ENCODE measurements at regions not wholly inside any gene's neighbourhood (a gene's known extent, or its start where the extent isn't known, plus 50 kb on each side); places are given as distances from the start of the nearest gene placed in this dataset.

DNA sequence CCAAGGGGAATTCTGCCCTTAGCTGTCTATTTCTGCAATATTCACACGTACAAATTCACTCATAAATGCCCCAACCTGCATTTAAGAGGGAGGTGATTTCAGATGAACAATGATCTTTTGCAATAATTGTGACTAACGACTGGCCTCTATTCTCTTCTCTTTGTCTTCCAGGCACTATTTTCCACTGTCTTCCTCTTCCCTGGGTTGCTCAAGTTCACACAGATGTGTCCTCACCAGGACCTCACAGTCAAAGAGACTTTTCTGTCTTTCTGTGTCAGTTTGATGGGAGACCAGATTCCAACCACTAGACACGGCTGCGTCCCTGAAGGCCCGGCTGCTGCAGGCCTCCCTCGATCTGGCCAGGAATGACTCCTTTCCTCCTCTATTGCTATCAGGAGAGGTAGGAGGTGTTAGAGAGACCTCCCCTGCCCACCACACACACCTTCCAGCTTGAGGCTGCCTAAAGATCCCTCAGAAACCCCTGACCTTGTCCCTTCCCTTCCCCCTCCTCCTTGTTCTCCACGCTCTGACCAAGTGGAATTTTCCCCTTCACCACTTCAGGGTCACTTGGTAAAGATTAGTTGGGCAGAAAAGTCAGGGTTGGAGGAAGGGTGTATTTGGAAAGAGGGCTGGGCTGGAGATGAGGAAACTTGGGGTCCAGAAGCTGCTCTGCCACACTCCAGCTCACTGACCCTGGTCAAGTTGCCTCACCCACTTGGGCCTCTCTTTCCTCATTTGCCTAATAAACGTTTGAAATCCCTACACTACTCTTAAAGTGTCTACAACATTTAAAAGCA is 109.2 kb upstream of the COPS8 start (continued):
- TF ChIP-seq AHDC1 (CRISPR knock-in tag; IDR thresholded peaks at IDR 0.05; ENCODE audit: borderline replicate concordance): 0 out of 2 replicates have a peak, but pooled peaks have one; percentile 23
- 0 out of 2 replicates have a peak, but pooled peaks have one; percentile 10 for TF ChIP-seq ZMYM4 (CRISPR knock-in tag; IDR thresholded peaks at IDR 0.05)
- no peak for TF ChIP-seq SATB2 (CRISPR knock-in tag; IDR thresholded peaks at IDR 0.05)
- no peak for TF ChIP-seq ZNF350 (CRISPR knock-in tag; IDR thresholded peaks at IDR 0.05; ENCODE audit: borderline replicate concordance, low read depth)
- TF ChIP-seq ATAD3A (CRISPR knock-in tag; IDR thresholded peaks at IDR 0.05): no peak
- TF ChIP-seq ZMAT3 (CRISPR knock-in tag; conservative IDR thresholded peaks at IDR 0.05): peak; percentile 58; the same call in 1 of the 2 replicates
- peak; percentile 51; the same call in 1 of the 2 replicates for TF ChIP-seq SETDB1 (CRISPR knock-in tag; IDR thresholded peaks at IDR 0.05; ENCODE audit: borderline replicate concordance)
- TF ChIP-seq, protein P1, sequence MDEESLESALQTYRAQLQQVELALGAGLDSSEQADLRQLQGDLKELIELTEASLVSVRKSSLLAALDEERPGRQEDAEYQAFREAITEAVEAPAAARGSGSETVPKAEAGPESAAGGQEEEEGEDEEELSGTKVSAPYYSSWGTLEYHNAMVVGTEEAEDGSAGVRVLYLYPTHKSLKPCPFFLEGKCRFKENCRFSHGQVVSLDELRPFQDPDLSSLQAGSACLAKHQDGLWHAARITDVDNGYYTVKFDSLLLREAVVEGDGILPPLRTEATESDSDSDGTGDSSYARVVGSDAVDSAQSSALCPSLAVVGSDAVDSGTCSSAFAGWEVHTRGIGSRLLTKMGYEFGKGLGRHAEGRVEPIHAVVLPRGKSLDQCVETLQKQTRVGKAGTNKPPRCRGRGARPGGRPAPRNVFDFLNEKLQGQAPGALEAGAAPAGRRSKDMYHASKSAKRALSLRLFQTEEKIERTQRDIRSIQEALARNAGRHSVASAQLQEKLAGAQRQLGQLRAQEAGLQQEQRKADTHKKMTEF (CRISPR knock-in tag; IDR thresholded peaks at IDR 0.05): no peak
- TF ChIP-seq ZNF572 (CRISPR knock-in tag; IDR thresholded peaks at IDR 0.05): peak; percentile 24; the same call in 1 of the 2 replicates
- no peak for TF ChIP-seq ZSCAN21 (CRISPR knock-in tag; IDR thresholded peaks at IDR 0.05; ENCODE audit: borderline replicate concordance)
- no peak for TF ChIP-seq MLLT10 (CRISPR knock-in tag; IDR thresholded peaks at IDR 0.05)
- TF ChIP-seq NONO (IDR thresholded peaks at IDR 0.05): no peak
- TF ChIP-seq NONO (CRISPR knock-in tag; conservative IDR thresholded peaks at IDR 0.05): 0 out of 2 replicates have a peak, but pooled peaks have one; percentile 22
- TF ChIP-seq SOX6 (IDR thresholded peaks at IDR 0.05): no peak
- TF ChIP-seq SOX6 (CRISPR knock-in tag; IDR thresholded peaks at IDR 0.05): peak; percentile 40; the same call in 1 of the 2 replicates
- TF ChIP-seq ZNF772 (CRISPR knock-in tag; IDR thresholded peaks at IDR 0.05): no peak
- 0 out of 2 replicates have a peak, but pooled peaks have one; percentile 24 for TF ChIP-seq ZNF33B (CRISPR knock-in tag; IDR thresholded peaks at IDR 0.05)
- 0 out of 2 replicates have a peak, but pooled peaks have one; percentile 24 for TF ChIP-seq MED1 (CRISPR knock-in tag; IDR thresholded peaks at IDR 0.05)
- 0 out of 2 replicates have a peak, but pooled peaks have one; percentile 9 for TF ChIP-seq PITX1 (CRISPR knock-in tag; IDR thresholded peaks at IDR 0.05)
- no peak for TF ChIP-seq NFKBIZ (CRISPR knock-in tag; IDR thresholded peaks at IDR 0.05)
- TF ChIP-seq ZNF256 (CRISPR knock-in tag; conservative IDR thresholded peaks at IDR 0.05): no peak
- peak; percentile 29; the same call in 1 of the 2 replicates for TF ChIP-seq SAP130 (CRISPR knock-in tag; IDR thresholded peaks at IDR 0.05; ENCODE audit: low read depth)
- TF ChIP-seq ZNF292 (CRISPR knock-in tag; IDR thresholded peaks at IDR 0.05; ENCODE audit: borderline replicate concordance, low read depth): peak; percentile 39; the same call in 1 of the 2 replicates

Measured in HepG2 (cell line).